ENCODE measurements at regions not wholly inside any gene's neighbourhood (a gene's known extent, or its start where the extent isn't known, plus 50 kb on each side); places are given as distances from the start of the nearest gene placed in this dataset.

DNA sequence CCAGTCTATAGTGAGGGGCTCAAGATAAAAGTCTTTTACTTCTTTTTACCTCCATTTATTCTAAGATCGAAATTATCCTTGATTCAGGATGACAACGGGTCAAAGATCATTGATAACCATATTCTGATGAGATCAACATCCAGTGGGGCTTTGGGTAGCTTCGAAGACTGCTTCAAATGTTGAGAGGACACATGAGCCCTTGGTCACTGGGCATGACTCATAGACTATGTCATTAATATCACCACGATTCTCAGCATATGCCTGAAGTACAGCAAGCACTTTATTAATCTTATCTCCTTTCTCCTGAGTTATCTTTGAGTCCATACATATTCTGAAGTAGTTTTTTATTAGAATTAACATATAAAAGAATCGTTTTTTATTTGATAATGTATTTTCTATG lies 117.1 kb upstream of the DAB2 start:
- TF ChIP-seq, protein P1, sequence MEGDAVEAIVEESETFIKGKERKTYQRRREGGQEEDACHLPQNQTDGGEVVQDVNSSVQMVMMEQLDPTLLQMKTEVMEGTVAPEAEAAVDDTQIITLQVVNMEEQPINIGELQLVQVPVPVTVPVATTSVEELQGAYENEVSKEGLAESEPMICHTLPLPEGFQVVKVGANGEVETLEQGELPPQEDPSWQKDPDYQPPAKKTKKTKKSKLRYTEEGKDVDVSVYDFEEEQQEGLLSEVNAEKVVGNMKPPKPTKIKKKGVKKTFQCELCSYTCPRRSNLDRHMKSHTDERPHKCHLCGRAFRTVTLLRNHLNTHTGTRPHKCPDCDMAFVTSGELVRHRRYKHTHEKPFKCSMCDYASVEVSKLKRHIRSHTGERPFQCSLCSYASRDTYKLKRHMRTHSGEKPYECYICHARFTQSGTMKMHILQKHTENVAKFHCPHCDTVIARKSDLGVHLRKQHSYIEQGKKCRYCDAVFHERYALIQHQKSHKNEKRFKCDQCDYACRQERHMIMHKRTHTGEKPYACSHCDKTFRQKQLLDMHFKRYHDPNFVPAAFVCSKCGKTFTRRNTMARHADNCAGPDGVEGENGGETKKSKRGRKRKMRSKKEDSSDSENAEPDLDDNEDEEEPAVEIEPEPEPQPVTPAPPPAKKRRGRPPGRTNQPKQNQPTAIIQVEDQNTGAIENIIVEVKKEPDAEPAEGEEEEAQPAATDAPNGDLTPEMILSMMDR (conservative IDR thresholded peaks at IDR 0.05; ENCODE audit: low read length) = no peak
- no peak for TF ChIP-seq EZH2phosphoT487 (IDR thresholded peaks at IDR 0.05; ENCODE audit: borderline replicate concordance)

Measured in Loucy (cell line).